ENCODE measurements at regions not wholly inside any gene's neighbourhood (a gene's known extent, or its start where the extent isn't known, plus 50 kb on each side); places are given as distances from the start of the nearest gene placed in this dataset.

GRCh38 chr16:80887062-80887461 is 82.7 kb upstream of the CDYL2 start:
- CTCF ChIA-PET: no interaction called here
- no peak overlapping the region for H3K4me3 ChIP-seq (ENCODE audit: low read depth in 2 of 2, low read length in 1 of 2)

More at GRCh38 chr16:80887062-80887461, 82.7 kb upstream of the CDYL2 start:
- DNase-seq: no peak
- Histone ChIP-seq H3F3A (replicated peaks; ENCODE audit: insufficient read depth) (no peaks in the 10 kb centered on the region), H3K9ac (no peak overlapping the region), H3K36me3 (replicated peaks in 1 of 2; ENCODE audit: control insufficient read depth in 1 of 2, insufficient read depth in 2 of 2, low read length in 1 of 2) (no peaks in the 10 kb centered on the region), H3K27me3 (ENCODE audit: insufficient read depth) (no peaks in the 10 kb centered on the region), H2AFZ (ENCODE audit: low read depth) (no peak overlapping the region), H4K20me1 (ENCODE audit: insufficient read depth) (no peaks in the 10 kb centered on the region), H3K9me2 (no peaks in the 10 kb centered on the region; the same call in 1 of the 2 replicates), H3K4me1 (ENCODE audit: control insufficient read depth in 1 of 2, insufficient read depth in 2 of 2, low read depth in 1 of 2, low read length in 1 of 2) (no peaks in the 10 kb centered on the region), H3K4me2 (no peak overlapping the region), H3K9me3 (no peaks in the 10 kb centered on the region), H3K79me2 (ENCODE audit: insufficient read depth) (no peaks in the 10 kb centered on the region), H3K27ac (ENCODE audit: low read depth in 2 of 2, low read length in 1 of 2) (no peak overlapping the region)
- POLR2A ChIA-PET: no interaction called here
- WGBS (ENCODE audit: low lambda C conversion rate): 30% methylated on average over 3 of the region's 3 CpGs
- TF ChIP-seq IRF3 (IDR thresholded peaks at IDR 0.05; ENCODE audit: low read depth, low read length) (no peak), FOSL2 (IDR thresholded peaks at IDR 0.05; ENCODE audit: borderline replicate concordance, low read depth) (no peak), CHD2 (IDR thresholded peaks at IDR 0.05; ENCODE audit: low read length, partially characterized antibody) (no peak), RAD21 (IDR thresholded peaks at IDR 0.05; ENCODE audit: low read length) (no peak), USF2 (IDR thresholded peaks at IDR 0.05; ENCODE audit: borderline replicate concordance, low read depth, low read length) (no peak), POLR2AphosphoS5 (IDR thresholded peaks at IDR 0.05; ENCODE audit: low read depth, low read length) (no peak), NFIC (IDR thresholded peaks at IDR 0.05; ENCODE audit: borderline replicate concordance) (no peak), ZBTB33 (IDR thresholded peaks at IDR 0.05; ENCODE audit: borderline replicate concordance, low read depth) (no peak), GATA2 (CRISPR knock-in tag; IDR thresholded peaks at IDR 0.05) (no peak), YY1 (IDR thresholded peaks at IDR 0.05; ENCODE audit: low read depth) (no peak), TCF12 (IDR thresholded peaks at IDR 0.05) (no peak), SMC3 (IDR thresholded peaks at IDR 0.05; ENCODE audit: low read depth, low read length) (no peak), TAF1 (IDR thresholded peaks at IDR 0.05; ENCODE audit: borderline replicate concordance, low read depth, low read length) (no peak), CTCF (IDR thresholded peaks at IDR 0.05) (no peak), MXI1 (IDR thresholded peaks at IDR 0.05; ENCODE audit: low read depth, low read length) (no peak), REST (IDR thresholded peaks at IDR 0.05; ENCODE audit: low read depth, low read length) (no peak), FOXJ3 (CRISPR knock-in tag; IDR thresholded peaks at IDR 0.05) (no peak), EP300 (IDR thresholded peaks at IDR 0.05; ENCODE audit: borderline replicate concordance in 1 of 2, low read depth in 1 of 2, low read length in 1 of 2) (no peak), GABPA (IDR thresholded peaks at IDR 0.05; ENCODE audit: low read depth) (no peak), JUND (IDR thresholded peaks at IDR 0.05) (no peak)
